ENCODE measurements at regions not wholly inside any gene's neighbourhood (a gene's known extent, or its start where the extent isn't known, plus 50 kb on each side); places are given as distances from the start of the nearest gene placed in this dataset.

DNA sequence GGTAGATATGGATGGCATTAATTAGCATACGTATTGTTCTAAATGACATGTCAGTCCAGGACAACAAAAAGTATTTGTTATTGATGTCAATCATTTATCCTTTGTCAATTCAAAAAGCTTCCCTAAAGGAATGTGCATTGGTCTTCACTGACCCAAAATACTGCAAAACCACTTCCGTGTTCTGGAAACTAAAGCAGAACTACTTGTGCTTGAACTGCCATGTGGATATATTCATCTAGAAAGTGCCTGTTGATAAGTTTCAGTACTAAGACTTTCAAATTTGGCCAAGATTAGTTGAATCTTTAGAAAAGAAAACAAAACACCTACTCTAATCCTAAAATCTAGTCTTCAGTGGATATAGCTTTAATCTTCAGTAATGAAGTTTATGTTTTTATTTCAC, 242.1 kb upstream of the PPP1R3A start:
- TF ChIP-seq, protein P1, sequence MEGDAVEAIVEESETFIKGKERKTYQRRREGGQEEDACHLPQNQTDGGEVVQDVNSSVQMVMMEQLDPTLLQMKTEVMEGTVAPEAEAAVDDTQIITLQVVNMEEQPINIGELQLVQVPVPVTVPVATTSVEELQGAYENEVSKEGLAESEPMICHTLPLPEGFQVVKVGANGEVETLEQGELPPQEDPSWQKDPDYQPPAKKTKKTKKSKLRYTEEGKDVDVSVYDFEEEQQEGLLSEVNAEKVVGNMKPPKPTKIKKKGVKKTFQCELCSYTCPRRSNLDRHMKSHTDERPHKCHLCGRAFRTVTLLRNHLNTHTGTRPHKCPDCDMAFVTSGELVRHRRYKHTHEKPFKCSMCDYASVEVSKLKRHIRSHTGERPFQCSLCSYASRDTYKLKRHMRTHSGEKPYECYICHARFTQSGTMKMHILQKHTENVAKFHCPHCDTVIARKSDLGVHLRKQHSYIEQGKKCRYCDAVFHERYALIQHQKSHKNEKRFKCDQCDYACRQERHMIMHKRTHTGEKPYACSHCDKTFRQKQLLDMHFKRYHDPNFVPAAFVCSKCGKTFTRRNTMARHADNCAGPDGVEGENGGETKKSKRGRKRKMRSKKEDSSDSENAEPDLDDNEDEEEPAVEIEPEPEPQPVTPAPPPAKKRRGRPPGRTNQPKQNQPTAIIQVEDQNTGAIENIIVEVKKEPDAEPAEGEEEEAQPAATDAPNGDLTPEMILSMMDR (conservative IDR thresholded peaks at IDR 0.05; ENCODE audit: low read depth, low read length) = no peak
- no peak for DNase-seq (ENCODE audit: low read depth)
- no peak overlapping the region for H3K4me3 ChIP-seq (ENCODE audit: low read length)

DNA sequence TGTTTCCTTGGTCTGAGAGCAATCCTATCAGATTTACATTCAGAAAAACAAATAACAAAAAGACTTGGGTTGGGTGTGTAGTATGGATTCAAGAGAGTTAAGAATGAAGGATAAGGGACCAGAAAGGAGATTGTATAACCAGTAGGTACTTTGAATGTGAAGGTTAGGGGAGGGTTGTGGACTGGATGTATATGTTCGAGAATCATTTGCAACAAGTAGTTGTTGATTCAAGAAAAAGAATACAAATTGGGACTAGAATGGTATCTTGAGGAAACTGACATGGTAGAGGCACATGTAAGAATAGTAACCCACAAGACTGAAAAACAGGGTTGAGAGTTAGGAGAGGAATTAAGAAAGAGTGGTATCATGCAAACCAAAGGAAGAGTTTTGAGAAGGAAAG, 240.0 kb upstream of the PPP1R3A start:
- DNase-seq (ENCODE audit: low read depth) = no peak
- TF ChIP-seq, protein P1 (conservative IDR thresholded peaks at IDR 0.05; ENCODE audit: low read depth, low read length) = no peak
- H3K4me3 ChIP-seq (ENCODE audit: low read length) = no peak overlapping the region

- DNase-seq (ENCODE audit: low read depth) = no peak
- H3K4me3 ChIP-seq (ENCODE audit: low read length) = no peak overlapping the region
- TF ChIP-seq, protein P1 (conservative IDR thresholded peaks at IDR 0.05; ENCODE audit: low read depth, low read length) = no peak
Observed at GRCh38 chr7:114158275-114158674, 239.5 kb upstream of the PPP1R3A start.

DNA sequence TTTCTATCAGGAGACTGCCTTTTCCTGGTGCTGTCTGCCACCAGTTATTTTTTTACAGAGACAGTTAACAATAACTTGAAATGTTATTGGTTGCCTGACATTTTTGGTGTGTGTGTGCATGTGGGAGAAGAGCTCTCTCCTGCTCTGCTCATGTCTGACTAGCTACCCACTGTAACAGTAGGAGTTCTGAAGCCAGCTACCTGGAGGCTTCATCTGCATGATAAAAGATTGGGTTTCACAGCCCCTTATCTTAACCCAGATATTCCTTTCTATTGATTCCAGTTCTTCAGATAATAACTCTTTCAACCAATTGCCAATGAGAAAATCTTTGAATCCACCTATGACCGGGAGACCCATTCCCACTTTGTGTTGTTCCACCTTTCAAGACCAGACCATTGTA, 237.4 kb upstream of the PPP1R3A start:
- no peak overlapping the region for H3K4me3 ChIP-seq (ENCODE audit: low read length)
- DNase-seq (ENCODE audit: low read depth) = no peak
- TF ChIP-seq, protein P1 (conservative IDR thresholded peaks at IDR 0.05; ENCODE audit: low read depth, low read length) = no peak

GRCh38 chr7:114155116-114156110, 236.6 kb upstream of the PPP1R3A start:
- DNase-seq (ENCODE audit: low read depth) = no peak
- no peak overlapping the region for H3K4me3 ChIP-seq (ENCODE audit: low read length)
- TF ChIP-seq, protein P1 (conservative IDR thresholded peaks at IDR 0.05; ENCODE audit: low read depth, low read length) = no peak

DNA sequence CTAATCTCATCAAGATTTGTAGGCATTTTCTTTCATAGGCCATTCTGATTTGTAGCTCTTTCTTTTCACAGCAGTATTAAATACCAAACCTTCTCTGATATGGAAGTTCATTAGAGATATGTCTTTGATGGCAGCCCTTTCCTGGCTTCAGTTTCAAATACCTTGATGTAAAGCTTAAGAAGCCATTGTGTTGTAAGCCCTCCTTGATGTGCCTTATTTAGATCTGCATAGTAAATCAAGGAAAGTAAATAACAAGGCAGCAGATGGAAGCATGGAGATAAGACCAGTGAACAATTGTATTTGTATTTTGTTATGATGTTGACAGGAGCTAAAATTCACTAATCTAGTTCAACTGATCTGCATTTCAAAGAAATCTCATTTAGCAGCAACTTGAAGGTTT, 234.9 kb upstream of the PPP1R3A start:
- DNase-seq (ENCODE audit: low read depth) = no peak
- H3K4me3 ChIP-seq (ENCODE audit: low read length) = no peak overlapping the region
- TF ChIP-seq, protein P1 (conservative IDR thresholded peaks at IDR 0.05; ENCODE audit: low read depth, low read length) = no peak
